ENCODE measurements at regions not wholly inside any gene's neighbourhood (a gene's known extent, or its start where the extent isn't known, plus 50 kb on each side); places are given as distances from the start of the nearest gene placed in this dataset.
"Not testable (repeated sequence)": the region's sequence is repeated elsewhere in the genome, so short reads cannot be mapped to it uniquely, and the experiment has no call there.

GRCh38 chr9:41354060-41354934 is 165.2 kb upstream of the ZNG1F start:
- TF ChIP-seq CTCF (conservative IDR thresholded peaks at IDR 0.05); EZH2 (IDR thresholded peaks at IDR 0.05; ENCODE audit: low read depth): not testable (repeated sequence)
